WERI-Rb-1 (cell line): ENCODE measurements at regions not wholly inside any gene's neighbourhood (a gene's known extent, or its start where the extent isn't known, plus 50 kb on each side); places are given as distances from the start of the nearest gene placed in this dataset.
"Not testable (repeated sequence)": the region's sequence is repeated elsewhere in the genome, so short reads cannot be mapped to it uniquely, and the experiment has no call there.

Experiments used
- DNase-seq: peaks from one replicate; pipeline ENCODE4 v3.0.0-alpha.2; 2020
- H3K27ac ChIP-seq: fragments of 250-450 bp; sonication (Bioruptor Pico); 2 replicates; pipeline ENCODE4 v1.5.1; 2020; ENCODE audit warnings: mild to moderate bottlenecking, moderate library complexity
- H3K27me3 ChIP-seq: fragments of 250-450 bp; sonication (Bioruptor Pico); 2 replicates; pipeline ENCODE4 v1.5.1; 2021; ENCODE audit warnings: mild to moderate bottlenecking, low read depth, moderate library complexity; ENCODE audit not compliant: insufficient read depth, severe bottlenecking
- H3K36me3 ChIP-seq: fragments of 250-450 bp; sonication (Bioruptor Pico); 2 replicates; pipeline ENCODE4 v1.5.1; 2020; ENCODE audit warnings: mild to moderate bottlenecking, moderate library complexity
- H3K4me3 ChIP-seq: 2 replicates; pipeline ENCODE4 v1.5.1; 2011; ENCODE audit warnings: low read depth, mild to moderate bottlenecking, control low read depth, low read length
- H3K9me3 ChIP-seq: fragments of 250-450 bp; sonication (Bioruptor Pico); 2 replicates; pipeline ENCODE4 v1.5.1; 2021; ENCODE audit warnings: mild to moderate bottlenecking, moderate library complexity; ENCODE audit not compliant: severe bottlenecking
- CTCF ChIP-seq: IDR thresholded peaks from 2 replicates; pipeline ENCODE4 v1.5.1; 2011; ENCODE audit warnings: low read depth, mild to moderate bottlenecking, control low read depth, inconsistent platforms, low read length

GRCh38 chr6:8820313-8820712 lies 385.0 kb upstream of the SLC35B3 start:
- no peaks in the 10 kb centered on the region for H3K9me3 ChIP-seq
- peaks cover 9% of the 10 kb centered on the region for H3K27me3 ChIP-seq
- H3K36me3 ChIP-seq = no peaks in the 10 kb centered on the region
- no peak for DNase-seq
- no peak overlapping the region for H3K4me3 ChIP-seq
- no peak overlapping the region for H3K27ac ChIP-seq
- no peak for TF ChIP-seq CTCF

- TF ChIP-seq CTCF = no peak
- no peak for DNase-seq
- Histone ChIP-seq H3K27me3 (peaks cover 5% of the 10 kb centered on the region), H3K27ac (no peak overlapping the region), H3K4me3 (no peak overlapping the region), H3K36me3 (no peaks in the 10 kb centered on the region), H3K9me3 (no peaks in the 10 kb centered on the region)
These were observed 384.1 kb upstream of the SLC35B3 start for GRCh38 chr6:8819446-8819845.

- TF ChIP-seq CTCF = no peak
- no peak for DNase-seq
- no peak overlapping the region for H3K27ac ChIP-seq
- no peak overlapping the region for H3K4me3 ChIP-seq
- no peaks in the 10 kb centered on the region for H3K36me3 ChIP-seq
- H3K9me3 ChIP-seq = no peaks in the 10 kb centered on the region
- H3K27me3 ChIP-seq = no peaks in the 10 kb centered on the region
These were observed 379.2 kb upstream of the SLC35B3 start for GRCh38 chr6:8814440-8815000.

- no peak for DNase-seq
- H3K27ac ChIP-seq = no peak overlapping the region
- no peaks in the 10 kb centered on the region for H3K27me3 ChIP-seq
- TF ChIP-seq CTCF = no peak
- H3K4me3 ChIP-seq = no peak overlapping the region
- no peaks in the 10 kb centered on the region for H3K9me3 ChIP-seq
- H3K36me3 ChIP-seq = no peaks in the 10 kb centered on the region
These were observed 375.0 kb upstream of the SLC35B3 start for GRCh38 chr6:8810325-8810724.

GRCh38 chr6:8809662-8810061 lies 374.3 kb upstream of the SLC35B3 start:
- TF ChIP-seq CTCF = no peak
- no peak for DNase-seq
- no peak overlapping the region for H3K4me3 ChIP-seq
- no peaks in the 10 kb centered on the region for H3K36me3 ChIP-seq
- no peaks in the 10 kb centered on the region for H3K27me3 ChIP-seq
- H3K9me3 ChIP-seq = no peaks in the 10 kb centered on the region
- no peak overlapping the region for H3K27ac ChIP-seq

DNA sequence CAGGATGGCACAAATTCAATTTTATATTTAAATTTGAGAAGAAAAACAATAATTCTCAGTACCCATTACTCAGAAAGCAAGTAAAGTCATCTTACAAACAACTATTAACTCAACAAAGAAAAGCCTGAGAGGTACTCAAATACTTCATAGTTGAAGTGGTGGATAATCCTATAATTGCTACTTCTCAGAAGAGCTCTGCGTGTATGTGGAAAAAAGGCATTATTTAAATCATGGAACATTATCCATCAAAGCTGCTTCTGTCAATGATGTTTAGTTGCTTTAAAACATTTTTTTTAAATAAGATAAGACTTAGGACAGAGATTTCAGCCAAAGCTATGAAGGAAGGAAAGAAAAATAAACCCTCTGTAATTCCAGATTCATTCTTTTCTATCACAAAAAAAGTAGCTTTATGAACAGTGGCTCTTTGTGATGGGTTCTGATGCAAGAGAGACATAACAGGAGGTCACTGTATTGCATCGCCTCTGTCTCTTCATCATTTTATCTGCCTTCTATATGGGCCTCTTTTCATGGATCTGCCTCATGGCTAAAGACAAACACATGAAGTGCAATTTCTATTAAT lies 367.9 kb upstream of the SLC35B3 start:
- Histone ChIP-seq H3K36me3 (no peaks in the 10 kb centered on the region), H3K27ac (no peak overlapping the region), H3K9me3 (no peaks in the 10 kb centered on the region), H3K27me3 (no peaks in the 10 kb centered on the region), H3K4me3 (no peak overlapping the region)
- no peak for DNase-seq
- TF ChIP-seq CTCF = no peak

- H3K27me3 ChIP-seq, H3K9me3 ChIP-seq, H3K36me3 ChIP-seq, H3K4me3 ChIP-seq, H3K27ac ChIP-seq, DNase-seq: not testable (repeated sequence)
These were observed 367.1 kb upstream of the SLC35B3 start for GRCh38 chr6:8802397-8802796.
